ENCODE measurements at regions not wholly inside any gene's neighbourhood (a gene's known extent, or its start where the extent isn't known, plus 50 kb on each side); places are given as distances from the start of the nearest gene placed in this dataset.

DNA sequence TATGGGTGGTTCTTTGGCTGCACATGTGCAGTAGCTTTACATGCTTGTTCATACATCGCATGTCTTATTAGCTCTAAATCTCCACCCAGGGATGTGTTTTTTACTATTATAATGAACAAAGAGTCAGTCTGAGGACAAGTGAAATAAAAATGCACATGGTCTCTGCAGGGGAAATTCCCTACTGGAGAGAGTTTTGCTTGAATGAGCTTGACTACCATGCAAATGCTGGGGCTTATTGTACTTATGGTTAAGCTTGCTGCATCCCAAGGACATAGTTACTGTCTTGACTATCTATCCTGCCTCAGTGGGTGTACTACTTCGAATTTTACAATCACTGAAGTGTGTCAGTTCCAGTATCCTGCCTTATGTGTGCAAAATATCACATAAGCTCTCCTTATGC lies 362.7 kb downstream of the TDRD15 start:
- no peak for DNase-seq (ENCODE audit: low spot score)
- TF ChIP-seq, protein P1, sequence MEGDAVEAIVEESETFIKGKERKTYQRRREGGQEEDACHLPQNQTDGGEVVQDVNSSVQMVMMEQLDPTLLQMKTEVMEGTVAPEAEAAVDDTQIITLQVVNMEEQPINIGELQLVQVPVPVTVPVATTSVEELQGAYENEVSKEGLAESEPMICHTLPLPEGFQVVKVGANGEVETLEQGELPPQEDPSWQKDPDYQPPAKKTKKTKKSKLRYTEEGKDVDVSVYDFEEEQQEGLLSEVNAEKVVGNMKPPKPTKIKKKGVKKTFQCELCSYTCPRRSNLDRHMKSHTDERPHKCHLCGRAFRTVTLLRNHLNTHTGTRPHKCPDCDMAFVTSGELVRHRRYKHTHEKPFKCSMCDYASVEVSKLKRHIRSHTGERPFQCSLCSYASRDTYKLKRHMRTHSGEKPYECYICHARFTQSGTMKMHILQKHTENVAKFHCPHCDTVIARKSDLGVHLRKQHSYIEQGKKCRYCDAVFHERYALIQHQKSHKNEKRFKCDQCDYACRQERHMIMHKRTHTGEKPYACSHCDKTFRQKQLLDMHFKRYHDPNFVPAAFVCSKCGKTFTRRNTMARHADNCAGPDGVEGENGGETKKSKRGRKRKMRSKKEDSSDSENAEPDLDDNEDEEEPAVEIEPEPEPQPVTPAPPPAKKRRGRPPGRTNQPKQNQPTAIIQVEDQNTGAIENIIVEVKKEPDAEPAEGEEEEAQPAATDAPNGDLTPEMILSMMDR (IDR thresholded peaks at IDR 0.05; ENCODE audit: extremely low read depth, missing control alignments): no peak

DNA sequence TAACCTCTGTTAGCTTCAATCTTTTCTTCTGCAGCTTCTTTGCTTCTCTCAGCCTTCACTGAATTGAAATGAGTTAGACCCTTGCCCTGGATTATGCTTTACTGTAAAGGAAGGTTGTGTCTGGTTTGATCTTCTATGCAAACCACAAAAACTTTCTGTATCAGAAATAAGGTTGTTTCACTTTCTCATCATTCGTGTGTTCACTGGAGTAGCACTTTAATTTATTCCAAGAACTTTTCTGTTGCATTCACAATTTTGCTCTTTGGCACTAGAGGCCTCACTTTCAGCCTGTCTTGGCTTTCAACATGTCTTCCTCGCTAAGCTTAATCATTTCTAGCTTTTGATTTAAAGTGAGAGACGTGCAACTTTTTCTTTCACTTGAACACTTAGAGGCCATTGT lies 365.3 kb downstream of the TDRD15 start:
- no peak for DNase-seq (ENCODE audit: low spot score)

DNA sequence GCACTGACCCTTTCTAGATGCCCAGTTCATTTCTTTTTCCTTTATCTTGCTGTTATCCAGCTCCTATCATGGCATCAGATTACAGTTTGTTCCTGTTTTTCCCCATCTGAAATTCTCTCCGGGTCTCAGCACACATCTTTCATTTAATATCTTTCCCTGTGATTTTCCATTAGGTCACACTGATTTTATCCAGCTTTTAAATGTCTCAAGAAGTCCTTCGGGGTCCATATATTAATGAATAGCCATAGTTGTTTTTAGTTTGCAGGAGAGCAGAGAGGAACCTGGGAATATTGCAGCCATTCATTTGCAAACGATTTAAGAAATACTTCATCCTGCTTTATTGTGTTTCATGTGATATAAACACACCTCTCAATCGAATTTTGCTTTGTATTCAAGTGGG lies 374.2 kb downstream of the TDRD15 start:
- DNase-seq (ENCODE audit: low spot score): no peak
- TF ChIP-seq, protein P1 (IDR thresholded peaks at IDR 0.05; ENCODE audit: extremely low read depth, missing control alignments): no peak

More for the DNA sequence above, 365.3 kb downstream of the TDRD15 start:
- TF ChIP-seq, protein P1 (IDR thresholded peaks at IDR 0.05; ENCODE audit: extremely low read depth, missing control alignments): no peak

DNA sequence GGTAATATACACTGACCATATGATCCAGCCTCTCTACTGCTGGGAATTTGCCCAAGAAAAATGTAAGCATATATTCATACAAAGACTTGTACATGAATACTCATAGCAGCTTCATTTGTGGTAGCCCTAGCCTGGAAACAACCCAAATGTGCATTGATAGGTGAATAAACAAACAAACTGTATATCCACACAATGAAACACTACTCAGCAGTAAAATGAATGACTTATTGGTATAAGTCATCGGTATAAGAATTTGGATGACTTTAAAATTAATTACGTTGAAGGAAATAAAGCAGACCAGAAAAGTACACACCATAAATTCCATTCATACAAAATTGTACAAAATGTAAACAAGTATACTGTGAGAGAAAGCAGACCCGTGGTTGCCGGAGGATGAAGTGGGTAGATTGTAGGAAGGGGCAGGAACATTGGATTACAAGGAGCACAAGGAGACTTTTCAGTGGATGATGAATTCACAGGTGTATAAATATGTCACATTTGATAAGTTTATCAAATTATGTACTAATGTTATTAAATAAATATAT lies 376.7 kb downstream of the TDRD15 start:
- TF ChIP-seq, protein P1 (IDR thresholded peaks at IDR 0.05; ENCODE audit: extremely low read depth, missing control alignments): no peak
- DNase-seq (ENCODE audit: low spot score): no peak

DNA sequence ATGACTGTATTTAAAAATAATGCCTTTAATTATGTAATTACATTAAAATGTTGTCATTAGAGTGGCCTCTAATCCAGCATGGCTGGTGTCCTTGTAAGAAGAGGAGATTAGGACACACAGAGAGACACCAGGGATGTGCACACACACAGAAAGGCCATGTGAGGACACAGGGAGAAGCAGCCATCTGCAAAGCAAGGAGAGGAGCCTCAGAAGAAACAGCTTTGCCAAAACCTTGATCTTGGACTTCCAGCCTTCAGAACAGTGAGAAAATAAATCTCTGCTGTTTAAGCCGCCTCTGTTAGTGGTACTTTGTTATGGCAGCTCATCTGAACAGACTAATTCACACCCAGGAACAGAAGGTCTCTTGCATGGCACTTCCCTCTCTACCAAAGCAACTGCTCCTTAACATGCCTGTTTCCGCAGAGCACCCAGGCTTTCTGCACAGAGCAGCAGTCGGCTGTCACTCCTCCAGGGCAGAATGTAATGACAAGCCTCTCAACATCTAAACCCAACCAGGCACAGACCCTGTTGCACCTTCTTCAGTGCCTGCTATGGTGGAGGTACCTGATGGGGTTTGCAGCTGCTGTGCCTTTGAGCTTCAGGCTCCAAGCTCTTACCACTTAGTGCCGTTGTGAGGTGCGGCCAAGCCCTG lies 377.7 kb downstream of the TDRD15 start:
- TF ChIP-seq, protein P1 (IDR thresholded peaks at IDR 0.05; ENCODE audit: extremely low read depth, missing control alignments): no peak
- no peak for DNase-seq (ENCODE audit: low spot score)

DNA sequence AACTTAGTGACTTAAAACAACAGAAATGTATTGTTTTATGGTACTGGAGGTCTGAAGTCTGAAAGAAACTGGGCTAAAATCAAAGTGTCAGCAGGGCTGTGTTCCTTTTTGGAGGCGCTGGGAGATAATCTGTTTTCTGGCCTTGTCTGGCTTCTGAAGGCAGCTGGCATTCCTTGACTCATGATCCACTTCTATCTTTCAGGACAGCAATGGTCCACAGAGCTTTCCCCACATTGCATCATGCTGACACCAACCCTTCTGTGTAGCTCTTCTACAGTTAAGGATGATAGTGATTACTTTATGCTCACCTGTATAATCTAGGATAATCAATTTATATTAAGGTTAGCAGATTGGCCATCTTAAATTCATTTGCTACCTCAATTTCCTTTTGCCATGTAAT lies 392.1 kb downstream of the TDRD15 start:
- TF ChIP-seq, protein P1 (IDR thresholded peaks at IDR 0.05; ENCODE audit: extremely low read depth, missing control alignments): no peak
- no peak for DNase-seq (ENCODE audit: low spot score)

DNA sequence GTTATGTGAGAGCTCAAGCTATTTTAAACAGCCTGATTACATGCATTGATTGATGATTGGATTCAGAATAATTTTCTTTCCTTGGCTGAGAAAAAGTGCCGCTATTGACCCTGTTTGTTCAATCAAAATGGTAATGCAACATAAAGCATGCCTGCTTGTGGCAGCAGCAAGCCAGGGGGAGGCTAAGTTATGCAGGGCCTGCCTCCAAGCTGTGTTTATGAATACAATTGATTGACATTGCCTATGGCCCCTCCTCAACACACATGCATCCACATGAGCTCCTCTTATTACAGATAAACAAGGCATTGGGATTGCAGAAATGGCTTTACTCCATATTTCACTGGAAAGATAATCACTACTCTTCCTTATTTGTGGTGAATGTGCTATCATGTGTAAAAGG lies 395.6 kb downstream of the TDRD15 start:
- TF ChIP-seq, protein P1 (IDR thresholded peaks at IDR 0.05; ENCODE audit: extremely low read depth, missing control alignments): no peak

More for the DNA sequence above, 395.6 kb downstream of the TDRD15 start:
- DNase-seq (ENCODE audit: low spot score): no peak

All from GM20000 (cell line).